GM19023 (cell line): ENCODE measurements at regions not wholly inside any gene's neighbourhood (a gene's known extent, or its start where the extent isn't known, plus 50 kb on each side); places are given as distances from the start of the nearest gene placed in this dataset.

Experiments
- ATAC-seq: cut with Tn5 transposase; IDR thresholded peaks from one replicate; pipeline ENCODE4 v1.9.1; 2021; ENCODE audit warnings: mild to moderate bottlenecking, moderate library complexity; ENCODE audit not compliant: unreplicated experiment

- no peak for ATAC-seq
Measured at GRCh38 chr10:4775808-4776207, 50.2 kb upstream of the AKR1E2 start.

GRCh38 chr10:4772202-4772570 is 53.8 kb upstream of the AKR1E2 start:
- ATAC-seq, result no peak

- ATAC-seq, result no peak
Measured at GRCh38 chr10:4771554-4772201, 54.3 kb upstream of the AKR1E2 start.

GRCh38 chr10:4770801-4771553 is 55.0 kb upstream of the AKR1E2 start:
- no peak for ATAC-seq

GRCh38 chr10:4768416-4768815 is 57.6 kb upstream of the AKR1E2 start:
- ATAC-seq, result no peak

- no peak for ATAC-seq
Measured at GRCh38 chr10:4767033-4767814, 58.8 kb upstream of the AKR1E2 start.

- no peak for ATAC-seq
Measured at GRCh38 chr10:4766454-4766853, 59.6 kb upstream of the AKR1E2 start.

- no peak for ATAC-seq
Measured at GRCh38 chr10:4765428-4765827, 60.6 kb upstream of the AKR1E2 start.

GRCh38 chr10:4763960-4764428 is 62.0 kb upstream of the AKR1E2 start:
- ATAC-seq, result no peak

- no peak for ATAC-seq
Measured at GRCh38 chr10:4763513-4763912, 62.5 kb upstream of the AKR1E2 start.

- no peak for ATAC-seq
Measured at GRCh38 chr10:4758256-4758655, 67.8 kb upstream of the AKR1E2 start.

GRCh38 chr10:4755286-4755989 is 70.6 kb upstream of the AKR1E2 start:
- no peak for ATAC-seq

GRCh38 chr10:4754143-4754542 is 71.9 kb upstream of the AKR1E2 start:
- no peak for ATAC-seq

GRCh38 chr10:4751211-4751610 is 74.8 kb upstream of the AKR1E2 start:
- ATAC-seq, result no peak

GRCh38 chr10:4749271-4749574 is 76.8 kb upstream of the AKR1E2 start:
- ATAC-seq, result no peak

GRCh38 chr10:4748491-4749270 is 77.3 kb upstream of the AKR1E2 start:
- no peak for ATAC-seq

GRCh38 chr10:4742217-4742616 is 83.8 kb upstream of the AKR1E2 start:
- no peak for ATAC-seq

GRCh38 chr10:4740471-4740870 is 85.5 kb upstream of the AKR1E2 start:
- no peak for ATAC-seq

GRCh38 chr10:4736608-4737007 is 89.4 kb upstream of the AKR1E2 start:
- no peak for ATAC-seq

GRCh38 chr10:4736183-4736582 is 89.8 kb upstream of the AKR1E2 start:
- no peak for ATAC-seq

GRCh38 chr10:4733843-4734224 is 92.2 kb upstream of the AKR1E2 start:
- ATAC-seq, result no peak
